GM12873 (cell line): ENCODE measurements at regions not wholly inside any gene's neighbourhood (a gene's known extent, or its start where the extent isn't known, plus 50 kb on each side); places are given as distances from the start of the nearest gene placed in this dataset.

ENCODE experiments used
- TF ChIP-seq, protein P1 (sequence below): IDR thresholded peaks from 2 replicates; pipeline ENCODE4 v1.5.1; 2012; ENCODE audit warnings: low read depth, mild to moderate bottlenecking, moderate library complexity, low read length, control low read depth; ENCODE audit not compliant: insufficient read depth; ENCODE audit errors: missing control alignments

DNA sequence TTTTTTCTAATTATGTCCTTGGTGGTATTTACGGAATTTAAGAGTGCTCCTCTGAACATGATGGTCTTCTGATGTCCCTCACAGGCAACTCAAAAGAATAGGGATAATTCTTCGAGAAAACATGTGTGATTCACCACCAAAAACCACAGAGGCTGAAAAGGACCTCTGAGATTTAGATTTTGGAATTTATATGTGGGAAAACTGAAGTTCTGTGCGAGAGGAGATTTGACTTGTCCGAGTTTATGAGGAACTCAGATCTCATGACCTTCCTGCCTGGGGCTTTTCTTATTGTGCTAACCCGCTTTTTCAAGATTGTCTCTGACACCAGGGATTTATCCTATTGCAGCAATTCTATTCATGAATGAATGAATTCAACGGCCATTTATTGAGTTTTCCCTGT lies 142.4 kb downstream of the FAM43A start:
- TF ChIP-seq, protein P1, sequence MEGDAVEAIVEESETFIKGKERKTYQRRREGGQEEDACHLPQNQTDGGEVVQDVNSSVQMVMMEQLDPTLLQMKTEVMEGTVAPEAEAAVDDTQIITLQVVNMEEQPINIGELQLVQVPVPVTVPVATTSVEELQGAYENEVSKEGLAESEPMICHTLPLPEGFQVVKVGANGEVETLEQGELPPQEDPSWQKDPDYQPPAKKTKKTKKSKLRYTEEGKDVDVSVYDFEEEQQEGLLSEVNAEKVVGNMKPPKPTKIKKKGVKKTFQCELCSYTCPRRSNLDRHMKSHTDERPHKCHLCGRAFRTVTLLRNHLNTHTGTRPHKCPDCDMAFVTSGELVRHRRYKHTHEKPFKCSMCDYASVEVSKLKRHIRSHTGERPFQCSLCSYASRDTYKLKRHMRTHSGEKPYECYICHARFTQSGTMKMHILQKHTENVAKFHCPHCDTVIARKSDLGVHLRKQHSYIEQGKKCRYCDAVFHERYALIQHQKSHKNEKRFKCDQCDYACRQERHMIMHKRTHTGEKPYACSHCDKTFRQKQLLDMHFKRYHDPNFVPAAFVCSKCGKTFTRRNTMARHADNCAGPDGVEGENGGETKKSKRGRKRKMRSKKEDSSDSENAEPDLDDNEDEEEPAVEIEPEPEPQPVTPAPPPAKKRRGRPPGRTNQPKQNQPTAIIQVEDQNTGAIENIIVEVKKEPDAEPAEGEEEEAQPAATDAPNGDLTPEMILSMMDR = no peak

DNA sequence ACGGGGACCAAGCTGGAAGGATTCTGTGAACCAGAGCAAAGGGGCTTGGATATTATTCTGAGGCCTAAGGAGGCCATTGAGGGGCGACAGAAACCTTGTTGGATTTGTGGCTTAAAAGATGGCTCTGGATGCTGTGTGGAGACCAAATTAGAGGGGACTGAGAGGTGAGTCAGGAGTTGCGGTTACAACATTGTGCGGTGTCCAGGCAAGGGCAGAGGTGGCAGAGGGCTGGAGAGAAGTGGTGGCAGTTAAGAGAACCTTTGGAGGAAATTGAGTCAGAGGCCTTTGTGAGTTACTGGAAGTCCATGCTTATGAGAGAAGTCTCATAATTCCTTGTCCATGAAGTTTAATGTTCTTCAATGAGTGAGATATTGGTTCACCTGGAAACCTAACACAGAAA lies 143.2 kb downstream of the FAM43A start:
- TF ChIP-seq, protein P1 = no peak

DNA sequence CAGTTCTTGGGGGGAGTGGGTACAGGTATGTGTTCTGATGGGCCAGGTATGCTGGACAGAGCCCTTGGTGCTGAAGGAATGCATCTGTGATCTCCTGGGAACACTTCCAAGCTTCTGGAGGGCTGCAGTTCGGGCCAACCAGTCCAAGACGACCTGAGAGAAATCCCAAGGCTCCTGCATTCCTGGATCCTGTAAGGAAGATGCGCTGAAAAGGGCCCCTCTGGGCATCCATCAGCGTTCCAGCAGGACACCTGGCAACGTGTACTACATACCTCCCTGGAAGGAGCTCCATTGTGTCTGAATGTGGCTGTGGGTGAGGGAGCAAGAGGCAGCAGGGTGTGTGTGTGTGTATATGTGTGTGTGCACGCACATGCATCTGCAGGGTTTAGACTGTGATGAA lies 144.7 kb downstream of the FAM43A start:
- TF ChIP-seq, protein P1 = no peak

DNA sequence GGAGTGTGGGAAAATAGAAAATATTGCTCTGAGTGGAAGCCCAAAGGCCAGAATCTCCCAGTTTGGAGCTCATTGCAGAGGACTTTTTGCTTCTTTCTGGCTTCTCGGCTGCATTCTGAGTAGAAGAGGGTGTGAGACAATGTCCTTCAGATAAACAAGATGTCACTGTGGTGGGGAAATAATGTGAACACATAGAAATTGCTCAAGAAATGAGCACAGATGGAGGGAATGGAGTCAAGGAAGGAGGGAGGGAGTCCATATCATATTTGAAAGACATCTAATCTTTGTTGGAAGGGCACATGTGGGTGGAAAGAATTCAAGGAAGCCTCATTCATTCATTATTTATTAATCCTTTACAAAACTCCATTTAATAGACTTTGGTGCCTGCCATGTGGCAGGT lies 145.3 kb downstream of the FAM43A start:
- TF ChIP-seq, protein P1 = no peak

DNA sequence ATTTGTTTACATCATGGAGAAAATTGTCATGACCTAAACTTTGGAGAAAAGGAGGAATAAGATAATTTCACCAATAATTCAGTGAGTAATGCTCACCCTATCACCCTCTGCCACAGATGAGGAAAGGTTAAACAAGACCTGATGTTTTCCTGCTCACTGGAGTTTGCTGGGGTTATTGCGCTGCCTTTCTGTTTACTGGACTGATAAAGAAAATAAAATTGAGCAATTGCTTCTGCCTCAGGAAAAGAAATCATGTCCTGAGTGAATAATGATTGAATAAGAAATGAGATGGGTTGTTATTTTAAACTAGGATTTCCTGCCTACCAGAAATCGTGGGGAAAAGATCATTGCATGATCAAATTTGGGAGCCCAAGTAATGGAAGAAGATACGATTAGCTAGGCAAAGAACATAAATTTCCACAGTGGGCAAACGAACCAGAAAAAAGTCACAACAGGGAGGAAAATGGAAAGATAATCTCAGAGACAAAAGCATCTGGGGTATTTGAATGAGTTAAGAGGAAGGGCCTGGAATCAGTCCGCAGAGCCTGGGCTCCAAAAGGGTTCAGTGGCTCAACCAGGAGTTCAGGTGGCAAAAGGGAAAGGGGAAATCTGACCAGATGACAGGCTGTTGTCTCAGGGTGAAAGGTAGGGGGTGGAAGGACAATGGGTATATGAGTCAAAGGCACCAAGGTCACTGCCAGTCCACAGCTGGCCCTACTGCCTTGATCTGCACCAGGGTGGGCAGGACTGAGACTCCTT lies 146.8 kb downstream of the FAM43A start:
- TF ChIP-seq, protein P1 = no peak

DNA sequence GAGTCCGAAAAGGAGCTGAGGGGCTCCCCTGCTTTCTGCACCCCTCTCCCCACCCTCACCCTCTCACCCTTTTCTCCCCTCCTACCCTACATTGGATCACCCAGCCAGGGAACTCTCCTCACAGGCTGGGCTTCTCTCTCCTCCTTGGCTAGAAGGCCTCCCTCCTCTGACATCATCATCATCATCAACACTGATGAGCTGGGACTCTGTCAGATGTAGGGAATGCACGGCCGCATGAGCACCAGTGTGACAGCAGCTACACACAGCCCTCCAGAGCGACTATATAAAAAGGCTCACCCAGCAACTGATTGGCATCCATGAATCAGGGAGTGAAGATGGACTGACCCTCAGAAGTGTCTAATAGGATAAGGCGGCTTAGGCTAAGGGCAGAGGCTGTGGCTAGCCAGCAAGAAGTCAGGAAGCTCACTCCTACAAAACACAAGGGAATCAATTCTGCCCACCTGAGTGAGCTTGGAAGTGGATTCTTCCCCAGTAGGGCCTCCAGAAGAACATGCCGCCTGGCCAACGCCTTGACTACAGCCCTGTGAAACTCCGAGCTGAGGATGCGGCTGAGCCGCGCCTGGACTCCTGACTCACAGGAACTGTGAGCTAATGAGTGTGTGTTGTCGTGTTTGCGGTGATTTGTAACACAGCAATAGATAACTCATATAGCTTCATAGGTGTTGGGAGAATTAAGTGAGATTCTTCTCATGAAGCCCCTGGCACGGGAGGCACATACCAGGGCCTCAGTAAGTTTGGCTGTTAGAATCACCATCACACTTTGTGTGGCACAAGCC lies 147.6 kb downstream of the FAM43A start:
- TF ChIP-seq, protein P1 = no peak

DNA sequence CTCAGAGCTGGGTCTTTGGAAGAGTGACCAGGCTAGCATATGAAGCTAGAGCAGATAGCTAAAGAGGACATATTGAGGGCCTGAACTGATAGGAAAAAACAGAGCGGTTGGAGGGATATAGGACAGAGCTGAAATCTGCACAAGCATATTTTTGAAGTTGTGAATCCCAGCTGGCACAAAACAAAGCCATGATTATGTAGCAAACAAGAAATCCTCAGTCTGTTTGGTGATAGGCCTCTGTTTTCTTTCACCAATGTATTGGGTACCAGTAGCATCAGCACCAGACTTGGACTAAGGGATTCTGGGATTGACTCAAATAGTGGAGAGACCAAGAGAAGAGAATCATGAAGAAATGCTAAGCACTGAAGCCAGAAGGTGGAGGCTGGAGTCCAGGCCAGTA lies 151.0 kb downstream of the FAM43A start:
- TF ChIP-seq, protein P1 = no peak
